Lower lobe of right lung (tissue), 2 donors: ENCODE measurements at regions not wholly inside any gene's neighbourhood (a gene's known extent, or its start where the extent isn't known, plus 50 kb on each side); places are given as distances from the start of the nearest gene placed in this dataset.

Source experiments
- ATAC-seq, 2 donors: fragments of 200-7000 bp; cut with Tn5 transposase; one replicate each; pipeline ENCODE4 v1.9.1; 2020 to 2022; ENCODE audit warnings: mild to moderate bottlenecking in 2 of 2, moderate library complexity in 2 of 2
- DNase-seq: peaks from one replicate; pipeline ENCODE4 v3.0.0-alpha.2; 2020
- H3K27ac ChIP-seq: fragments of 200-600 bp; one replicate; pipeline ENCODE4 v1.8.0; 2022
- H3K27me3 ChIP-seq: fragments of 200-600 bp; one replicate; pipeline ENCODE4 v1.8.0; 2022; ENCODE audit warnings: low read depth
- H3K36me3 ChIP-seq: fragments of 200-600 bp; one replicate; pipeline ENCODE4 v1.8.0; 2022; ENCODE audit warnings: mild to moderate bottlenecking
- H3K4me1 ChIP-seq: fragments of 200-600 bp; one replicate; pipeline ENCODE4 v1.8.0; 2022
- H3K4me3 ChIP-seq: fragments of 200-600 bp; one replicate; pipeline ENCODE4 v1.8.0; 2022; ENCODE audit warnings: mild to moderate bottlenecking
- H3K9me3 ChIP-seq: fragments of 200-600 bp; one replicate; pipeline ENCODE4 v1.8.0; 2022
- CTCF ChIP-seq: fragments of 200-600 bp; IDR thresholded peaks from one replicate; pipeline ENCODE4 v1.8.0; 2022; ENCODE audit warnings: antibody characterized with exemption, mild to moderate bottlenecking
- intact Hi-C: fragments of 100-400 bp; cut with DNase I; formaldehyde crosslinking; loops from one replicate; pipeline ENCODE4 v1.11.0; 2022
- donor health status: DM: no; HTN: yes; CAD: no; lungs with severe emphysema.

- H3K36me3 ChIP-seq, result no peaks in the 10 kb centered on the region
- no peak overlapping the region for H3K4me3 ChIP-seq
- H3K4me1 ChIP-seq, result no peaks in the 10 kb centered on the region
- no peaks in the 10 kb centered on the region for H3K9me3 ChIP-seq
- no peak for ATAC-seq
- TF ChIP-seq CTCF, result no peak
- no peak for DNase-seq
- H3K27ac ChIP-seq, result no peak overlapping the region
- intact Hi-C loops, result no loop called here
- no peaks in the 10 kb centered on the region for H3K27me3 ChIP-seq
Measured at GRCh38 chr12:127660961-127661360, 606.0 kb upstream of the TMEM132C start.

GRCh38 chr12:127663716-127664115 lies 603.3 kb upstream of the TMEM132C start:
- H3K9me3 ChIP-seq, result no peaks in the 10 kb centered on the region
- no peak overlapping the region for H3K4me3 ChIP-seq
- ATAC-seq (no peak), DNase-seq (no peak)
- no peak overlapping the region for H3K27ac ChIP-seq
- TF ChIP-seq CTCF, result no peak
- H3K36me3 ChIP-seq, result no peaks in the 10 kb centered on the region
- intact Hi-C loops, result no loop called here
- no peaks in the 10 kb centered on the region for H3K4me1 ChIP-seq
- no peaks in the 10 kb centered on the region for H3K27me3 ChIP-seq

GRCh38 chr12:127664901-127665300 lies 602.1 kb upstream of the TMEM132C start:
- no peaks in the 10 kb centered on the region for H3K27me3 ChIP-seq
- no peaks in the 10 kb centered on the region for H3K36me3 ChIP-seq
- DNase-seq (no peak), ATAC-seq (no peak)
- H3K9me3 ChIP-seq, result no peaks in the 10 kb centered on the region
- H3K4me3 ChIP-seq, result no peak overlapping the region
- TF ChIP-seq CTCF, result no peak
- H3K27ac ChIP-seq, result no peak overlapping the region
- H3K4me1 ChIP-seq, result no peaks in the 10 kb centered on the region
- intact Hi-C loops, result no loop called here

- ATAC-seq, result no peak
- no peak overlapping the region for H3K4me3 ChIP-seq
- DNase-seq, result no peak
- H3K9me3 ChIP-seq, result no peaks in the 10 kb centered on the region
- no peak overlapping the region for H3K27ac ChIP-seq
- no peak for TF ChIP-seq CTCF
- no peaks in the 10 kb centered on the region for H3K27me3 ChIP-seq
- H3K4me1 ChIP-seq, result no peaks in the 10 kb centered on the region
- no peaks in the 10 kb centered on the region for H3K36me3 ChIP-seq
- intact Hi-C loops, result no loop called here
Measured at GRCh38 chr12:127667131-127667685, 599.8 kb upstream of the TMEM132C start.

GRCh38 chr12:127670294-127670693 lies 596.7 kb upstream of the TMEM132C start:
- H3K36me3 ChIP-seq, result no peaks in the 10 kb centered on the region
- no peaks in the 10 kb centered on the region for H3K9me3 ChIP-seq
- no peak overlapping the region for H3K27ac ChIP-seq
- intact Hi-C loops, result no loop called here
- H3K4me1 ChIP-seq, result no peaks in the 10 kb centered on the region
- no peak for TF ChIP-seq CTCF
- ATAC-seq (no peak), DNase-seq (no peak)
- no peaks in the 10 kb centered on the region for H3K27me3 ChIP-seq
- no peak overlapping the region for H3K4me3 ChIP-seq

GRCh38 chr12:127670796-127671195 lies 596.2 kb upstream of the TMEM132C start:
- Histone ChIP-seq H3K27me3 (no peaks in the 10 kb centered on the region), H3K36me3 (no peaks in the 10 kb centered on the region), H3K4me3 (no peak overlapping the region), H3K9me3 (no peaks in the 10 kb centered on the region), H3K27ac (no peak overlapping the region), H3K4me1 (no peaks in the 10 kb centered on the region)
- DNase-seq (no peak), ATAC-seq (no peak)
- TF ChIP-seq CTCF, result no peak
- intact Hi-C loops, result no loop called here
